Progenitor cell of endocrine pancreas (in vitro differentiated cells): ENCODE measurements at regions not wholly inside any gene's neighbourhood (a gene's known extent, or its start where the extent isn't known, plus 50 kb on each side); places are given as distances from the start of the nearest gene placed in this dataset.

ENCODE experiments used
- DNase-seq: peaks from one replicate; pipeline ENCODE4 v3.0.0; 2021; ENCODE audit warnings: low spot score; ENCODE audit not compliant: unreplicated experiment
- H3K27ac Mint-ChIP-seq: 2 replicates; pipeline ENCODE4 v1.8.0; 2021; ENCODE audit warnings: mild to moderate bottlenecking, moderate library complexity, mixed read lengths
- H3K27me3 Mint-ChIP-seq: 2 replicates; pipeline ENCODE4 v1.8.0; 2021; ENCODE audit warnings: mixed read lengths
- H3K36me3 Mint-ChIP-seq: 2 replicates; pipeline ENCODE4 v1.8.0; 2022; ENCODE audit warnings: mixed read lengths; ENCODE audit not compliant: insufficient read depth
- H3K4me1 Mint-ChIP-seq: 2 replicates; pipeline ENCODE4 v1.8.0; 2021; ENCODE audit warnings: low read depth, mixed read lengths
- H3K4me3 Mint-ChIP-seq: 2 replicates; pipeline ENCODE4 v1.8.0; 2021; ENCODE audit warnings: low read depth, mild to moderate bottlenecking, moderate library complexity, mixed read lengths
- H3K9me3 Mint-ChIP-seq: 2 replicates; pipeline ENCODE4 v1.8.0; 2021; ENCODE audit warnings: low read depth, mixed read lengths
- TF ChIP-seq, protein P1 (sequence below): fragments of 200-600 bp; sonication (generic); IDR thresholded peaks from one replicate; pipeline ENCODE4 v1.5.0; 2021; ENCODE audit warnings: antibody characterized with exemption, mild to moderate bottlenecking; ENCODE audit not compliant: unreplicated experiment

DNA sequence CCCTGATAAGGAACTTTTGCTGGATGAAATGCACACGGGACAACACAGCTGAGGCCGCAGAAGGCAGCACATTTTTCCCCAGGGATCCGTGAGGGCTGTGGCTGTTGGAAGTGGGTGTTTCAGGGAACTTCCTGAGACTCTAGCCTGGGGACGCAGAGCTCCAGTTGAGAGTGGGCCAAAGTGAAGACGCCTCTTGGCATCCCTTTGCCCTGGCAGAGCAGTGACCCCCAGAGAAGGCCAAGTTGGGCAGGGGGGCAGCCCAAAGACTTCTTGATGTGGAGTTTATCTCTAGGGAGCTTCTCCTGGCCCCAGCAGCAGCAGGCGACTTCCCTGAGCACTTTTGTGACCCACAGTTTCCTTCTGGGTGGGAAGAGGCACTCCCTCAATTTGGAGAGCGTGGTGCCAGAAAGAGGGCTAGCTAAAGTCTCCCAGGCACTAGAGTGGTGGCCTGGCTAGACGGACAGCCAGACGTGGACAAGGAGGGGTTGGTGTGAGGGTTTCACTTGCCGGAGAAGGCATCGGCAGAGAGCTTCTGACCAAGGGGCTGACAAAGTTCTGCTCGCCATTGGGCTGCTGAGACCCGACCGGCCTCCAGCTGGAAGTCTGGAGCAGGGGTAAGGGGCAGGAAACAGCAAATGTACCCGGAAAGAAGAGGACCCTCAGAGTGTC lies 108.8 kb downstream of the ACKR3 start:
- TF ChIP-seq, protein P1, sequence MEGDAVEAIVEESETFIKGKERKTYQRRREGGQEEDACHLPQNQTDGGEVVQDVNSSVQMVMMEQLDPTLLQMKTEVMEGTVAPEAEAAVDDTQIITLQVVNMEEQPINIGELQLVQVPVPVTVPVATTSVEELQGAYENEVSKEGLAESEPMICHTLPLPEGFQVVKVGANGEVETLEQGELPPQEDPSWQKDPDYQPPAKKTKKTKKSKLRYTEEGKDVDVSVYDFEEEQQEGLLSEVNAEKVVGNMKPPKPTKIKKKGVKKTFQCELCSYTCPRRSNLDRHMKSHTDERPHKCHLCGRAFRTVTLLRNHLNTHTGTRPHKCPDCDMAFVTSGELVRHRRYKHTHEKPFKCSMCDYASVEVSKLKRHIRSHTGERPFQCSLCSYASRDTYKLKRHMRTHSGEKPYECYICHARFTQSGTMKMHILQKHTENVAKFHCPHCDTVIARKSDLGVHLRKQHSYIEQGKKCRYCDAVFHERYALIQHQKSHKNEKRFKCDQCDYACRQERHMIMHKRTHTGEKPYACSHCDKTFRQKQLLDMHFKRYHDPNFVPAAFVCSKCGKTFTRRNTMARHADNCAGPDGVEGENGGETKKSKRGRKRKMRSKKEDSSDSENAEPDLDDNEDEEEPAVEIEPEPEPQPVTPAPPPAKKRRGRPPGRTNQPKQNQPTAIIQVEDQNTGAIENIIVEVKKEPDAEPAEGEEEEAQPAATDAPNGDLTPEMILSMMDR = no peak
- Mint-ChIP-seq H3K4me1 (no peaks in the 10 kb centered on the region), H3K9me3 (no peaks in the 10 kb centered on the region), H3K27me3 (peaks cover 23% of the 10 kb centered on the region), H3K27ac (no peak overlapping the region), H3K4me3 (no peak overlapping the region), H3K36me3 (no peaks in the 10 kb centered on the region)
- DNase-seq = no peak

DNA sequence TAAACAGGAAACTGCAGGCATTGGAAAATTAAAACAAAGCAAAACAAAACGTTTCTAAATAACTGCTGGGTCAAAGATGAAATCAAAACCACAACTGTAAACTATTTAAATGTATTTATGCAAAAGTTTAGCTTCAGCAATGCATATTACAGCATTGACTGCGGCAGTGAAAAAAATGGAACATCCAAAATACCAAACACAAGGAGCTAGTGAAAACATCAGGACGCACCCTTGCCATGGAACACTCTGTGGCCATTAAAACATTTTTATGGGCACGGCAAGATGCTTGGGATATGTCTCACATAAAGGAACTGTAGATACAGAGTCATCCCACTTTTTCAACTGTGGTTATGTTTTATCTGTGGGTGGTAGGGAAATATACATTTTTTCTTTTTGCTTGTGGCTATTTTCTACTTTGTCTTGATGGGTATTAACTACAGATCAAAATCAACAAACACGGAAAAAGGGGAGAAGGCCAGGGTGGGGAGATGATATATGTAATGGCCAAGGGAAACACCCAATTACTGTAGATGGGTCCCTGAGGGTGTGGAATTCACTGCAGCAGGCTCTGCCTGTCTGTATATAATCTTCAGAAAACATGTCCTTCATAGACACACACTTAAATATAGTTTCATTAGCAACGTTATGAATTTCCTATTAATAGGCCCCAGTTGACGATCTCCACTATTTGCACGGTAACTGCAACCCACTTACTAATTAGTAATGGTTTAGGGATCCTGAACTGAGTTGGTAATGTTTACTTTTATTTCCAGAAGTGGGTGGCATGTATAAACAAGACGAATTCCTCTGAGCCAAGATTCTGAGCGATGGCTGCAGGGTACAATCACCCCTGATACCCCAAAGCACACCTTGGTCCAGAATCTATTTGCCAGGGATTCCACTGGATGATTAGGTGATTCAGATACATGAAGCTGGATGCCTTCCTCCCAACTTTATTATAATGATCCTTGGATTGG lies 110.5 kb downstream of the ACKR3 start:
- TF ChIP-seq, protein P1 = no peak

DNA sequence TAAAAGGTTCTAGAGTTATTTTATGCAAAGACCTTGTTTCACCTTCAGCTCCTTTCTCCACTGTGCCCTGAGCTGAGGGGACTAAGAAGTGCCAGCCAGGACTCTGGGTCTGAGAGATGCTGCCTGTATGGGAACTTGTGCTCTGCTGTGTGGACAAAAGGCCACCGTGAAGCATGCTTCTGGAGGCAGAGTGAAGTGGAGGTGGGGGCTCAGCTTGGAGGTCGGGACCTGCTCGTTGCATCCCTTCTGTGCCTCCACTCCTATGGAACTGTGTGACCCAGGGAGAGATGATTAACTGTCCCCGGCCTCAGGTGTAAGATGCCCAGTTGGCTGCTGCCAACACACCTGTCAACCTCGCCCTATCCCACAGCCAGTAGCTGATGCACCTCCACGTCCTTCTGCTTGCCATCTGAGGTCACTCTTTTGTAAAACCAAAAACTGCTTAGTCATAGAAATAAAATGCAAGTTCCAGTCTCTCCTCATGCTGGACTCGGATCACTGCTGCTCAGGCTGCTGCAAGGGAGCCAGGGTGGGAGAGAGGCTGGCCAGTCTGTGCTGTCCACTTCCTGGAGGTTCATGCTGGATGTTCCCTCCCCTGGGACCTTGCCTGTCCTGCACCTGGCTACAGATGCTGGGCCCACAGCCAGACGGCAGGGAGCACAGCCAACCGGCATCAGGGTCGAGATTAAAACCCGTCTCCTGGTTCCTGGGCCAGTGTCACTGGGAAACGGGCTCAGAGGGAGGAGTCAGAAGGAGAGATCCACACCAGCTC lies 113.2 kb downstream of the ACKR3 start:
- Mint-ChIP-seq H3K27ac (no peak overlapping the region), H3K36me3 (no peaks in the 10 kb centered on the region), H3K27me3 (peaks cover 32% of the 10 kb centered on the region), H3K9me3 (no peaks in the 10 kb centered on the region), H3K4me1 (peaks cover 2% of the 10 kb centered on the region), H3K4me3 (no peak overlapping the region)
- no peak for DNase-seq
- TF ChIP-seq, protein P1 = no peak

More for the DNA sequence above, 110.5 kb downstream of the ACKR3 start:
- no peaks in the 10 kb centered on the region for H3K36me3 Mint-ChIP-seq
- H3K27ac Mint-ChIP-seq = no peak overlapping the region
- H3K9me3 Mint-ChIP-seq = no peaks in the 10 kb centered on the region
- peaks cover 2% of the 10 kb centered on the region for H3K4me1 Mint-ChIP-seq
- no peak for DNase-seq
- H3K4me3 Mint-ChIP-seq = no peak overlapping the region
- peaks cover 27% of the 10 kb centered on the region for H3K27me3 Mint-ChIP-seq

DNA sequence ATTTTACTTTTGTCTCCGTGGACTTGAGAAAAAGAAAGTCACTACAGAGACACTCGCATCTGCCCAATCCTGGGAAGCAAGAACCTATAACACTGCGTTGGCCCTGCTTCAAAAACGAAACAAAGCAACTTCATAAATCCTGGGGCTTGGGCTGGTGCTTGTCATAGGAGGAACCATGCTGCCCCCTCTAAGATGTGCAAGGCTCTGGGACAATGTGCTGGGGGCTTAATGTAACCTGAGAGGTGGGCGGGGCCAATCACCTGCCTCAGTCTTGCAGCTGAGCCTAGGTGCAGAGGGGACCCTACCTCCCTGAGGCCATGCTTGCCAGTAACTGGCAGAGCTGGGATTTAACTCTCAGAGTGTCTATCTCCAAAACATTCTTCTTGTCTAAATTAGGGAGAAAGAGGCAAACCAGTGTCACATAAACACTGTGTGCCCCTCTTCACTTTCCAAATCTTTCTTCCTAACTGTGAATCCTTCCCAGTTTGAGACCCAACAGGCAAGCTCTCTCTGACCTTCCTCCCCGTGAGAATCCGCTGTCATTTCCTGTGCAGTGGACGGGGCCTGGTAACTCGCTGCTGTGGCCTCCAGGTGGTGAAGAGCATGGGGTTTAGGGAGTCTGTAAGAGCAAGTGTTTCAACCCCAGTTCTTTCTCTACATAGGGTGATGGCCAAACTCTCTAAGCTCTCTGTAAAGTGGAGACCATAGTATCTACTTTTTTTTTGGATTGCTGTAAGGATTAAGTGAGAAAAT lies 115.1 kb downstream of the ACKR3 start:
- no peaks in the 10 kb centered on the region for H3K36me3 Mint-ChIP-seq
- peaks cover 2% of the 10 kb centered on the region for H3K4me1 Mint-ChIP-seq
- TF ChIP-seq, protein P1 = no peak
- H3K4me3 Mint-ChIP-seq = no peak overlapping the region
- no peak for DNase-seq
- no peak overlapping the region for H3K27ac Mint-ChIP-seq
- H3K9me3 Mint-ChIP-seq = no peaks in the 10 kb centered on the region
- H3K27me3 Mint-ChIP-seq = peaks cover 33% of the 10 kb centered on the region
